Natural killer cell (primary cell): ENCODE measurements at regions not wholly inside any gene's neighbourhood (a gene's known extent, or its start where the extent isn't known, plus 50 kb on each side); places are given as distances from the start of the nearest gene placed in this dataset.

Experiments
- ATAC-seq, 3 donors: fragments of 150-1000 bp in 2 of 3; fragments of 200-7000 bp in 1 of 3; cut with Tn5 transposase; 1 replicate in 1 of 3; 2 replicates in 2 of 3; pipeline ENCODE4 v1.10.0; 2021; ENCODE audit warnings: mild to moderate bottlenecking in 2 of 3, moderate library complexity in 2 of 3
- DNase-seq, 2 donors: peaks; one replicate each; pipeline versions ENCODE4 v3.0.0 to v3.0.0-alpha.2; 2013 to 2021; ENCODE audit warnings: mixed read lengths in 1 of 2
- H3K27ac ChIP-seq: one replicate; pipeline ENCODE4 v1.5.1; 2013; ENCODE audit warnings: mild to moderate bottlenecking, low read length
- H3K27me3 ChIP-seq: one replicate; pipeline ENCODE4 v1.6.1; 2013; ENCODE audit warnings: low read length; ENCODE audit not compliant: control insufficient read depth, insufficient read depth
- H3K36me3 ChIP-seq: one replicate; pipeline ENCODE4 v1.6.1; 2013; ENCODE audit warnings: low read length; ENCODE audit not compliant: control insufficient read depth, insufficient read depth
- H3K4me1 ChIP-seq: one replicate; pipeline ENCODE4 v1.6.1; 2013; ENCODE audit warnings: low read length; ENCODE audit not compliant: control insufficient read depth, insufficient read depth
- H3K4me3 ChIP-seq: one replicate; pipeline ENCODE4 v1.5.1; 2013; ENCODE audit warnings: low read length
- H3K9me3 ChIP-seq: one replicate; pipeline ENCODE4 v1.6.1; 2013; ENCODE audit warnings: low read length; ENCODE audit not compliant: control insufficient read depth, insufficient read depth
- H3K27ac Mint-ChIP-seq, 2 donors: one replicate each; pipeline ENCODE4 v1.8.0; 2022; ENCODE audit warnings: mild to moderate bottlenecking in 2 of 2, mixed read lengths in 2 of 2, moderate library complexity in 1 of 2
- H3K27me3 Mint-ChIP-seq, 2 donors: one replicate each; pipeline ENCODE4 v1.8.0; 2022; ENCODE audit warnings: low read depth in 2 of 2, mixed read lengths in 2 of 2
- H3K36me3 Mint-ChIP-seq: one replicate; pipeline ENCODE4 v1.8.0; 2022; ENCODE audit warnings: mixed read lengths
- H3K4me1 Mint-ChIP-seq, 2 donors: one replicate each; pipeline ENCODE4 v1.8.0; 2022; ENCODE audit warnings: mixed read lengths in 2 of 2
- H3K4me3 Mint-ChIP-seq: one replicate; pipeline ENCODE4 v1.8.0; 2022; ENCODE audit warnings: mild to moderate bottlenecking, moderate library complexity, mixed read lengths
- H3K9me3 Mint-ChIP-seq, 2 donors: one replicate each; pipeline ENCODE4 v1.8.0; 2022; ENCODE audit warnings: mixed read lengths in 2 of 2
- WGBS: methylation state at CpG from one replicate; pipeline ENCODE4 v1.1.7; 2013; ENCODE audit warnings: missing lambda C conversion rate; ENCODE audit not compliant: insufficient coverage; 5-methylcytosine and 5-hydroxymethylcytosine counted together
- intact Hi-C: fragments of 100-400 bp; cut with micrococcal nuclease; formaldehyde crosslinking; loops from one replicate; pipeline ENCODE4 v1.14.2; 2022
- TF ChIP-seq, protein P1 (sequence below): fragments of 200-600 bp; IDR thresholded peaks from one replicate; pipeline ENCODE4 v1.8.0; 2022; ENCODE audit warnings: antibody characterized with exemption

DNA sequence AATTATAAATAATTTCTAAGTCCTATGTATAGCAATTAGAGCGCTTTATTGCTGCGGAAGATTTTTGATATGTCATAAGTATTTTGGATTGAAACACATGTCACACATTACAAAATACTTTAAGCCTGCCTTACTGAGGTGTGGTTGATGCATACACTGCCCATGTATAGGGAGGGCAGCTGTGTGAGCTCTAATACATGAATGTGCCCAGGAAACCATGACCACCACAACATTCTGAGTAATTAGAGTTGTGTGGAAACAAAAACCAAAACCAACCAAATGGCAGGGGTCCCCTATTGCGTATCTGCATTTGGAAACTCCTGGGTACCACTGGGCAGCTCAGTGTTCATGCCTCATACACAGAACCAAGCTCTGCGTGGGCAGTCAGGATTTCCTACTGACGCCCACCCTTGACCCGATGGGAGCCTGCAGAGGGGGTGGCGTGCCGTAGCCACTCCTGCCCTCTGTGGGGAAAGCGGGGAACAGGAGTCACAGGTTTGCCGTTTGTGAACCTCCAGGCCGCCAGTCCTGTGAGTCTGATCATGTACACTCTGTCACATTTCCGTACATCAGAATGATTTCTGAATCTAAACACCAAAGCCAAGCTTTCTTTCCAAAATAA, 50.9 kb upstream of the PDE10A start:
- Histone ChIP-seq H3K36me3 (no peaks in the 10 kb centered on the region), H3K9me3 (no peaks in the 10 kb centered on the region), H3K4me1 (no peaks in the 10 kb centered on the region), H3K27me3 (no peaks in the 10 kb centered on the region), H3K4me3 (no peak overlapping the region), H3K27ac (no peak overlapping the region)
- no peaks in the 10 kb centered on the region for H3K36me3 Mint-ChIP-seq
- WGBS, result 90% methylated on average over 10 of the region's 12 CpGs
- intact Hi-C loops, result no loop called here
- TF ChIP-seq, protein P1, sequence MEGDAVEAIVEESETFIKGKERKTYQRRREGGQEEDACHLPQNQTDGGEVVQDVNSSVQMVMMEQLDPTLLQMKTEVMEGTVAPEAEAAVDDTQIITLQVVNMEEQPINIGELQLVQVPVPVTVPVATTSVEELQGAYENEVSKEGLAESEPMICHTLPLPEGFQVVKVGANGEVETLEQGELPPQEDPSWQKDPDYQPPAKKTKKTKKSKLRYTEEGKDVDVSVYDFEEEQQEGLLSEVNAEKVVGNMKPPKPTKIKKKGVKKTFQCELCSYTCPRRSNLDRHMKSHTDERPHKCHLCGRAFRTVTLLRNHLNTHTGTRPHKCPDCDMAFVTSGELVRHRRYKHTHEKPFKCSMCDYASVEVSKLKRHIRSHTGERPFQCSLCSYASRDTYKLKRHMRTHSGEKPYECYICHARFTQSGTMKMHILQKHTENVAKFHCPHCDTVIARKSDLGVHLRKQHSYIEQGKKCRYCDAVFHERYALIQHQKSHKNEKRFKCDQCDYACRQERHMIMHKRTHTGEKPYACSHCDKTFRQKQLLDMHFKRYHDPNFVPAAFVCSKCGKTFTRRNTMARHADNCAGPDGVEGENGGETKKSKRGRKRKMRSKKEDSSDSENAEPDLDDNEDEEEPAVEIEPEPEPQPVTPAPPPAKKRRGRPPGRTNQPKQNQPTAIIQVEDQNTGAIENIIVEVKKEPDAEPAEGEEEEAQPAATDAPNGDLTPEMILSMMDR, result no peak
- no peak overlapping the region for H3K27ac Mint-ChIP-seq
- no peaks in the 10 kb centered on the region for H3K9me3 Mint-ChIP-seq
- DNase-seq, result no peak
- no peak for ATAC-seq
- no peaks in the 10 kb centered on the region for H3K4me1 Mint-ChIP-seq
- no peak overlapping the region for H3K4me3 Mint-ChIP-seq
- H3K27me3 Mint-ChIP-seq, result peaks cover 5 to 6% of the 10 kb centered on the region in 2 donors
